ENCODE measurements at regions not wholly inside any gene's neighbourhood (a gene's known extent, or its start where the extent isn't known, plus 50 kb on each side); places are given as distances from the start of the nearest gene placed in this dataset.

- Histone ChIP-seq H3K79me2 (ENCODE audit: insufficient read depth, low read length) (no peaks in the 10 kb centered on the region), H3K27me3 (ENCODE audit: insufficient read depth, low read length) (no peaks in the 10 kb centered on the region), H3K4me3 (ENCODE audit: low read depth, low read length, poor library complexity, severe bottlenecking) (no peak overlapping the region), H3K9me2 (ENCODE audit: low read depth, low read length) (no peaks in the 10 kb centered on the region), H3K9me3 (ENCODE audit: low read length) (no peaks in the 10 kb centered on the region), H3K27ac (ENCODE audit: low read depth, low read length, poor library complexity, severe bottlenecking) (no peak overlapping the region), H4K20me1 (ENCODE audit: insufficient read depth, low read length) (no peaks in the 10 kb centered on the region), H3K36me3 (ENCODE audit: insufficient read depth, low read length) (no peaks in the 10 kb centered on the region), H3F3A (ENCODE audit: insufficient read depth, low read length) (no peaks in the 10 kb centered on the region), H3K4me2 (ENCODE audit: low read length) (no peak overlapping the region), H2AFZ (ENCODE audit: low read length) (no peak overlapping the region), H3K4me1 (ENCODE audit: insufficient read depth, low read length, severe bottlenecking) (no peaks in the 10 kb centered on the region), H3K9ac (ENCODE audit: low read length) (no peak overlapping the region)
- TF ChIP-seq CTCF (IDR thresholded peaks at IDR 0.05; ENCODE audit: low read length), result no peak
- no peak for TF ChIP-seq EZH2 (IDR thresholded peaks at IDR 0.05; ENCODE audit: borderline replicate concordance, low read length)
Measured at GRCh38 chr3:145943952-145944351, 217.0 kb downstream of the PLOD2 start.

- Histone ChIP-seq H3K9me2 (ENCODE audit: low read depth, low read length) (no peaks in the 10 kb centered on the region), H3K9ac (ENCODE audit: low read length) (no peak overlapping the region), H3K27ac (ENCODE audit: low read depth, low read length, poor library complexity, severe bottlenecking) (no peak overlapping the region), H2AFZ (ENCODE audit: low read length) (no peak overlapping the region), H3K36me3 (ENCODE audit: insufficient read depth, low read length) (no peaks in the 10 kb centered on the region), H3K27me3 (ENCODE audit: insufficient read depth, low read length) (no peaks in the 10 kb centered on the region; the same call in 1 of the 2 replicates), H3K4me3 (ENCODE audit: low read depth, low read length, poor library complexity, severe bottlenecking) (no peak overlapping the region), H3F3A (ENCODE audit: insufficient read depth, low read length) (no peaks in the 10 kb centered on the region), H3K4me1 (ENCODE audit: insufficient read depth, low read length, severe bottlenecking) (no peaks in the 10 kb centered on the region), H3K9me3 (ENCODE audit: low read length) (no peaks in the 10 kb centered on the region), H4K20me1 (ENCODE audit: insufficient read depth, low read length) (no peaks in the 10 kb centered on the region), H3K4me2 (ENCODE audit: low read length) (no peak overlapping the region), H3K79me2 (ENCODE audit: insufficient read depth, low read length) (no peaks in the 10 kb centered on the region)
- TF ChIP-seq EZH2 (IDR thresholded peaks at IDR 0.05; ENCODE audit: borderline replicate concordance, low read length) (no peak), CTCF (IDR thresholded peaks at IDR 0.05; ENCODE audit: low read length) (no peak)
Measured at GRCh38 chr3:145951441-145951840, 209.5 kb downstream of the PLOD2 start.

- H2AFZ ChIP-seq (ENCODE audit: low read length), result no peak overlapping the region
- no peak overlapping the region for H3K27ac ChIP-seq (ENCODE audit: low read depth, low read length, poor library complexity, severe bottlenecking)
- H3K4me1 ChIP-seq (ENCODE audit: insufficient read depth, low read length, severe bottlenecking), result no peaks in the 10 kb centered on the region
- H3K9me3 ChIP-seq (ENCODE audit: low read length), result no peaks in the 10 kb centered on the region
- H3K4me2 ChIP-seq (ENCODE audit: low read length), result no peak overlapping the region
- H3K79me2 ChIP-seq (ENCODE audit: insufficient read depth, low read length), result no peaks in the 10 kb centered on the region
- no peaks in the 10 kb centered on the region for H3K9me2 ChIP-seq (ENCODE audit: low read depth, low read length)
- H4K20me1 ChIP-seq (ENCODE audit: insufficient read depth, low read length), result no peaks in the 10 kb centered on the region
- H3K9ac ChIP-seq (ENCODE audit: low read length), result no peak overlapping the region
- no peaks in the 10 kb centered on the region for H3K36me3 ChIP-seq (ENCODE audit: insufficient read depth, low read length)
- no peaks in the 10 kb centered on the region for H3F3A ChIP-seq (ENCODE audit: insufficient read depth, low read length)
- no peak for TF ChIP-seq CTCF (IDR thresholded peaks at IDR 0.05; ENCODE audit: low read length)
- TF ChIP-seq EZH2 (IDR thresholded peaks at IDR 0.05; ENCODE audit: borderline replicate concordance, low read length), result no peak
- no peaks in the 10 kb centered on the region; the same call in 1 of the 2 replicates for H3K27me3 ChIP-seq (ENCODE audit: insufficient read depth, low read length)
- no peak overlapping the region for H3K4me3 ChIP-seq (ENCODE audit: low read depth, low read length, poor library complexity, severe bottlenecking)
Measured at GRCh38 chr3:145952536-145952935, 208.4 kb downstream of the PLOD2 start.
